ENCODE measurements at regions not wholly inside any gene's neighbourhood (a gene's known extent, or its start where the extent isn't known, plus 50 kb on each side); places are given as distances from the start of the nearest gene placed in this dataset.

DNA sequence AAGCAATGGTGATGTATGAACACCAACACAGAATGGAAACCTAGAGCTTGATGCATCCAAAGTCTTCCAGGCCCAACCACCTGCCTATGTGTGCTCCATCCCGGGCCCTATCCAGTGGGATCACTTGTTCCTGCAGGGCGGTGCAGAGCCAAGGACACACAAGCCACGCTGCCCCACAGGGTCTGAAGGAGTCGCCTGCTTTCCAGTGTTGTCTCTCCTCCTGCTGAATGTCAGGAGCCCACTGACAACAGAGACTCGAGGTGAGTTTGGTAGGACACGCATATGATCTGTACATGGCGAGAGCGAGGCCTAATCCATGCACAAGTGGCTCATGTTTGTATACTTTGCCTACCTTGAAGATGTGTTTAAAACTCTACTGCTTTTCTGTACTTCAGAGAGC lies 70.9 kb upstream of the FHL2 start:
- TF ChIP-seq EGR1 (IDR thresholded peaks at IDR 0.05) (no peak), TCF12 (IDR thresholded peaks at IDR 0.05; ENCODE audit: low read depth) (no peak), TEAD4 (IDR thresholded peaks at IDR 0.05) (no peak), ZBTB7A (IDR thresholded peaks at IDR 0.05; ENCODE audit: low read depth) (no peak), EP300 (IDR thresholded peaks at IDR 0.05; ENCODE audit: borderline replicate concordance) (no peak), MAX (IDR thresholded peaks at IDR 0.05) (no peak), RAD21 (IDR thresholded peaks at IDR 0.05; ENCODE audit: low read depth) (no peak), USF1 (IDR thresholded peaks at IDR 0.05) (no peak), CREB1 (IDR thresholded peaks at IDR 0.05; ENCODE audit: low read depth) (no peak), REST (IDR thresholded peaks at IDR 0.05; ENCODE audit: low read depth) (no peak), CEBPB (IDR thresholded peaks at IDR 0.05) (no peak), NFIC (IDR thresholded peaks at IDR 0.05) (no peak), TAF1 (IDR thresholded peaks at IDR 0.05; ENCODE audit: low read depth) (no peak), YY1 (IDR thresholded peaks at IDR 0.05; ENCODE audit: low read depth) (no peak), FOXM1 (IDR thresholded peaks at IDR 0.05; ENCODE audit: borderline replicate concordance, low read depth) (no peak)

DNA sequence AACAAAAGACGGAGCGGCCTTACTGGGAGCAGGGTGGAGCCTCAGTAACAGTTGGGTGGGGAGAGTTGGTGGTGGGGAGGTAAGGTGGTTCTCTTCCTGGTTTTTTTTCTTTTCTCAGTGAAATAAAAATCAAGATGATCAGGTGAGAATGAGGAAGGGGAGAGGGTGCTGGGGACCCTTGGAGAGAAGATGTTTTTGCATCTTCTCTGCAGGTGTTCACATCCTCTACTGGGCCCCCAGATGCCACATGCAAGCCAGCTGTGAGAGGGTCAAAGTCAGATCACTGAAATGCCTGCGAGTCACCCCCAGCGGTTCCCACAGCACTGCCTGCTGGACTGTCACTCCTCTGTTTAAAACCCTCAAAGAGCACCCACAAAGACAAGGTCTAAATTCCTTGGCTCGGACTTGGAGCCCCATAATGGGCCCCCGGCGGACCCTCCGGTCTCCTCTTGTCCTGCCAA lies 69.8 kb upstream of the FHL2 start:
- TF ChIP-seq TAF1 (IDR thresholded peaks at IDR 0.05; ENCODE audit: low read depth) (no peak), MAX (IDR thresholded peaks at IDR 0.05) (no peak), CEBPB (IDR thresholded peaks at IDR 0.05) (no peak), ZBTB7A (IDR thresholded peaks at IDR 0.05; ENCODE audit: low read depth) (no peak), TCF12 (IDR thresholded peaks at IDR 0.05; ENCODE audit: low read depth) (no peak), YY1 (IDR thresholded peaks at IDR 0.05; ENCODE audit: low read depth) (no peak), RAD21 (IDR thresholded peaks at IDR 0.05; ENCODE audit: low read depth) (no peak)

GRCh38 chr2:105464325-105464724 lies 65.5 kb upstream of the FHL2 start:
- TF ChIP-seq TCF12 (IDR thresholded peaks at IDR 0.05; ENCODE audit: low read depth) (no peak), USF1 (IDR thresholded peaks at IDR 0.05) (no peak), ZBTB7A (IDR thresholded peaks at IDR 0.05; ENCODE audit: low read depth) (no peak), CEBPB (IDR thresholded peaks at IDR 0.05) (no peak), RAD21 (IDR thresholded peaks at IDR 0.05; ENCODE audit: low read depth) (no peak), EP300 (IDR thresholded peaks at IDR 0.05; ENCODE audit: borderline replicate concordance) (no peak), MAX (IDR thresholded peaks at IDR 0.05) (no peak), FOXM1 (IDR thresholded peaks at IDR 0.05; ENCODE audit: borderline replicate concordance, low read depth) (no peak), TEAD4 (IDR thresholded peaks at IDR 0.05) (no peak), NFIC (IDR thresholded peaks at IDR 0.05) (no peak), REST (IDR thresholded peaks at IDR 0.05; ENCODE audit: low read depth) (no peak), EGR1 (IDR thresholded peaks at IDR 0.05) (no peak), YY1 (IDR thresholded peaks at IDR 0.05; ENCODE audit: low read depth) (no peak), CREB1 (IDR thresholded peaks at IDR 0.05; ENCODE audit: low read depth) (no peak), TAF1 (IDR thresholded peaks at IDR 0.05; ENCODE audit: low read depth) (no peak)

DNA sequence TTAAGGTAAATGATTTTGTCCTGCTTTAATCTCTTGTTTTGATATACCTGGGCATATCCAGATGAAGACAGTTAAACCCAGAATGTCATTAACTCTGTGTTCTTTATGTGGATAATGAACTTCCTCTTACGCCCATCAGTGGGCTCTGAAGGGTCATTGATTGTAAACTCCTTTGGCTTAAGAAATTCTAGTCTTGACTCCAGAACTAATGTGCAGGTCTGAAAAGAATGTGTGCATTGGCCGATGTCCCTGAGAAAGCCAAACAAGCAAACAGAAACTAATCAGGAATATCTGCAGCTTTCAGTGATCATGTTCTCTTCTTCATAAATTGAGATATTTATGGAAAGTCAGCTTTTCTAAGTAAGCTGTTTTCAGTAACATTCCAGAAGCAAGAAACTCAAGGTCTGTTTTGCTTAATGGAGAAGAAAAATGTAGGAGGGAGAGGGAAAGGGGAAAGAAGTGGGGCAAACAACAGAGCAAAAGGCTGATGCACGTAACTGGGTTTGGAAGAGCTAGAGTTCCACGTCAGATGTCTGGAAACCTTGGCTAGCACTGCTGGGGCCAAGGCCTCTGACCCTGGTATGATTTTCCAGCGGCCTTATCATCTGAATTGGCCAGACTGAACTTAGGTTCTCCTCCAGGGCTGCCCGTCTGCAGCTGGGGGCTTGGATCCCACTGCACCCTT lies 61.3 kb upstream of the FHL2 start:
- TF ChIP-seq USF1 (IDR thresholded peaks at IDR 0.05) (no peak), EGR1 (IDR thresholded peaks at IDR 0.05) (no peak), CEBPB (IDR thresholded peaks at IDR 0.05) (no peak), RAD21 (IDR thresholded peaks at IDR 0.05; ENCODE audit: low read depth) (no peak), FOXM1 (IDR thresholded peaks at IDR 0.05; ENCODE audit: borderline replicate concordance, low read depth) (no peak)

DNA sequence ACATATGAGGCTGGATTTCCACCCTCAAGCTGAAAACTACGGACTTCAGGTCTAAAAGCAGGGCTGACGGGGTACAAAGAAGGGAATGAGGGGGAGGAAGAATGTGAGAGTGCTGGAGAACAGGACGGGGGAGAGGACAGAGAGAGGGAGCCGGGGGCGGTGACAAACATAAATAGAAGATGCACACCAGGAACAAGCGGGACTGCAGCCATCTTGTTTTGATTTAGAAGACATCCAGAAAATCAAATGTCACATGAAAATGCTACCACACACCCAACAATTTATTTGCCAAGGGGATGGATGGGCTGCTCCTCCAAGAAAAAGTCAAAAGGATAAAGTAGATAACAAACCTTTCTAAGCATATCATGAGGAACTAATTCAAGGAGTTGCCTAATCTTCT lies 59.2 kb upstream of the FHL2 start:
- TF ChIP-seq ZBTB7A (IDR thresholded peaks at IDR 0.05; ENCODE audit: low read depth): no peak
- no peak for TF ChIP-seq MAX (IDR thresholded peaks at IDR 0.05)
- no peak for TF ChIP-seq TEAD4 (IDR thresholded peaks at IDR 0.05)
- TF ChIP-seq TCF12 (IDR thresholded peaks at IDR 0.05; ENCODE audit: low read depth): no peak
- no peak for TF ChIP-seq FOXM1 (IDR thresholded peaks at IDR 0.05; ENCODE audit: borderline replicate concordance, low read depth)
